ENCODE measurements at regions not wholly inside any gene's neighbourhood (a gene's known extent, or its start where the extent isn't known, plus 50 kb on each side); places are given as distances from the start of the nearest gene placed in this dataset.

- TF ChIP-seq CTCF (IDR thresholded peaks at IDR 0.05) = no peak
- intact Hi-C loops (cut with DNase I, micrococcal nuclease) = no loop called here
- Histone ChIP-seq H3K4me3 (no peak overlapping the region), H3K9me3 (peaks cover 17% of the 10 kb centered on the region), H3K4me1 (ENCODE audit: low read depth) (no peaks in the 10 kb centered on the region), H3K36me3 (ENCODE audit: low read depth) (no peaks in the 10 kb centered on the region)
- DNase-seq (no peak), ATAC-seq (no peak)
These were observed 397.7 kb downstream of the TCERG1L start for GRCh38 chr10:130913844-130914243.

DNA sequence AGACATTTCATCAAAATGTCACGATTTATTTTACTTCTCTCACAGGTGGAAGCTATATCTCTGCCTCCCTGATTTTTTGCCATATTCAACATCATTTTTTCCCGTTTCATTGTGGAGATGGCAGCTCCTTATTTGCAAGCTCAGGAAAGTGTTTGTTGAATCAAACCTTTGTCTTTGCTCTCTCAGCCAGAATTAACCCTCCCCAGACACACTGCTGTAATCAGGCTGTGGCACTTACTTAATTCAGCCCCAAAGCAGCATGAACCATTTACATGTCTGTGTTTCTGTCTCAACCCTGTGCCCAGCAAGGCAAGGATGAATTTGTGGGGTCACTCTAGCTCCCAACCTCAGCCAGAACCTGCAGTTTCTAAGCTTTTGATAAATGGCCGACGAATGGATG, 397.2 kb downstream of the TCERG1L start:
- ATAC-seq = no peak
- intact Hi-C loops (cut with DNase I, micrococcal nuclease) = no loop called here
- no peak for DNase-seq
- no peaks in the 10 kb centered on the region for H3K36me3 ChIP-seq (ENCODE audit: low read depth)
- H3K4me3 ChIP-seq = no peak overlapping the region
- no peaks in the 10 kb centered on the region for H3K4me1 ChIP-seq (ENCODE audit: low read depth)
- peaks cover 17% of the 10 kb centered on the region for H3K9me3 ChIP-seq
- no peak for TF ChIP-seq CTCF (IDR thresholded peaks at IDR 0.05)

GRCh38 chr10:130915065-130915464, 396.5 kb downstream of the TCERG1L start:
- ATAC-seq (no peak), DNase-seq (no peak)
- intact Hi-C loops (cut with DNase I, micrococcal nuclease) = no loop called here
- Histone ChIP-seq H3K9me3 (peaks cover 17% of the 10 kb centered on the region), H3K4me3 (no peak overlapping the region), H3K4me1 (ENCODE audit: low read depth) (no peaks in the 10 kb centered on the region), H3K36me3 (ENCODE audit: low read depth) (no peaks in the 10 kb centered on the region)
- TF ChIP-seq CTCF (IDR thresholded peaks at IDR 0.05) = no peak

DNA sequence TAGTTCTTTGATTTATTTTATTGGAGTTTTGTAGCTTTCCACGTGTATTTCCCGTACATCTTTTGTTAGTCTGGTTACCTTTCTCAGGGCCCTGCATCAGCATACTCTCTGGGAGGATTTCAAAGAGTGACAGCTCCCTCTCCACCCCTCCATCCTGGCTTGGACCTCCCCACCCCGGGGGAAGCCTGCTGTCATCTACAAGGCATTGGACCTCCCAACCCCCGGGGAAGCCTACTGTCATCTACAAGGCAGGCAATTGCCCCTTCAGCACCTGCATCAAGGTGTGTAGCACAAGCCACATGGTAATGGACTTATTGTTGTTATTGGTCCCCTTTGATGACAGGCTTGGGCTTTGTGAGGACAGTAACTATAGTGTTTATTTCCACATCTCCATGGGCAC, 390.1 kb downstream of the TCERG1L start:
- H3K9me3 ChIP-seq = peaks cover 19% of the 10 kb centered on the region
- ATAC-seq = no peak
- H3K4me3 ChIP-seq = no peak overlapping the region
- intact Hi-C loops (cut with DNase I, micrococcal nuclease) = no loop called here
- H3K4me1 ChIP-seq (ENCODE audit: low read depth) = no peaks in the 10 kb centered on the region
- H3K36me3 ChIP-seq (ENCODE audit: low read depth) = no peaks in the 10 kb centered on the region
- DNase-seq = no peak
- TF ChIP-seq CTCF (IDR thresholded peaks at IDR 0.05) = no peak

DNA sequence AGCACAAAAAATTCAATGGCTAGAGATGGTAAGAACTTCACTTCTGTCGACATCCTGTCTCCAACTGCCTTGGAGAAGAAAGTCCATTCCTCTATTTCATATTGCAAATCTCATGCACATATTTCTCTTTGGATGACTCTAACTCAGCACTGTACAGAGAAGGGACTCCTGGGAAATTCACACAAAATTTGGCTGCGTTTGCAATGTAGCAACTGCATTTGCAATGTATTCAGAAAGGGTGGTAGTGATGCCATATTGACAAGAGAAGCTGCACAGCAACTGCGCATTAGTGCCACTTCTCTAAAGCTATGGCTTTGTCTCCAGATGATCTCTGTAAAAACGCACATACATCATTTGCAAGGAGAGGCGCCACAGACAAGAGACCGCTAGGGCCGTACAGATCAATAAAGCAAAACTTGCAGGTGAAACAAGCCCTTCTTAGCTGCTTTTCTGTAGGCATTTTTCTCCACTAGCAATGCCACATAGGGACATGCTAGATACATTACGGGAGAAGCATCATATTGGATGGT, 389.5 kb downstream of the TCERG1L start:
- intact Hi-C loops (cut with DNase I, micrococcal nuclease) = no loop called here
- TF ChIP-seq CTCF (IDR thresholded peaks at IDR 0.05) = no peak
- DNase-seq (no peak), ATAC-seq (no peak)
- Histone ChIP-seq H3K36me3 (ENCODE audit: low read depth) (no peaks in the 10 kb centered on the region), H3K4me3 (no peak overlapping the region), H3K9me3 (peaks cover 23% of the 10 kb centered on the region), H3K4me1 (ENCODE audit: low read depth) (no peaks in the 10 kb centered on the region)

DNA sequence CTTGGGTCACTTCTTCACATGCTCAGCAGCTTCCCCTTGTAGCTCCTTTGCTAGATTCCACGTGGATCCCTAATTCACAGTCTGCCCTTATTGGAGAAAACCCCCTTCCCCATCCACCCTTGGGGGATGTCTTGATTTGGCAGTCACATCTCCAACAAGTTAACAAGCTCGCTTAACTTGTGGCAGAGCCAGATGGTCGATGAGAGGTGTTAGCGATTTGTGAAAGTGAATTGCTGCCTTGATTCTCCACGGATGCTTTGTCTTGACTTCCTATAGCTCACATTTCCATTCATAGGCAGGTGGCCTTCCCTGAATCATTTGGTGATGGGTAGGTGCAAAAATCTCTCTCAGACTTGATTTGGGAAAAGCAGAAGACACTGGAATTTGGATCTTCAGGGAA, 387.9 kb downstream of the TCERG1L start:
- Histone ChIP-seq H3K36me3 (ENCODE audit: low read depth) (no peaks in the 10 kb centered on the region), H3K9me3 (peaks cover 23% of the 10 kb centered on the region), H3K4me3 (no peak overlapping the region), H3K4me1 (ENCODE audit: low read depth) (no peaks in the 10 kb centered on the region)
- intact Hi-C loops (cut with DNase I, micrococcal nuclease) = no loop called here
- TF ChIP-seq CTCF (IDR thresholded peaks at IDR 0.05) = no peak
- ATAC-seq = no peak
- no peak for DNase-seq
